HG03196 (cell line): ENCODE measurements at regions not wholly inside any gene's neighbourhood (a gene's known extent, or its start where the extent isn't known, plus 50 kb on each side); places are given as distances from the start of the nearest gene placed in this dataset.
"Not testable (repeated sequence)": the region's sequence is repeated elsewhere in the genome, so short reads cannot be mapped to it uniquely, and the experiment has no call there.

Experiments used
- ATAC-seq: cut with Tn5 transposase; IDR thresholded peaks from one replicate; pipeline ENCODE4 v1.9.1; 2021; ENCODE audit not compliant: unreplicated experiment

- ATAC-seq, result no peak
Measured at GRCh38 chr1:221555689-221556433, 186.0 kb downstream of the DUSP10 start.

DNA sequence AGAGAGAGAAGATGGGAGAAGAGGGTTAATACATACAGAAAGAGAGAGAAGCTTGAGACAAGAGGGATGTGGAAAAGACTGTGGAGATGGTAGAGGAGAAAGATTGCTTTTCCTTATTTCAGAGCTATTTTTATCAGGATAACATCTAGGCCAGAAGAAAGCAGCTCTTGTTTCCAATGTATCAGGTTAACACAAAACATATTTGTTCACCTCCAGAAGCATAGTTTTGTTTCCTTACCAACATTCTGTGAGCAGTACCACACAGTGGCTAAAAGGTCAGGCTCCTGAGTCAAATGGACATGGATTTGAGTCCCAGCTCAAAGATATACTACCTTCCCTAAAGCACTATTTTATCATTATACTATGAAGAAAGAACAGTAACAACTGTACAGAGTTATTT, 185.5 kb downstream of the DUSP10 start:
- ATAC-seq, result no peak

- ATAC-seq, result no peak
Measured at GRCh38 chr1:221557013-221557412, 184.9 kb downstream of the DUSP10 start.

- ATAC-seq, result no peak
Measured at GRCh38 chr1:221558396-221558795, 183.5 kb downstream of the DUSP10 start.

DNA sequence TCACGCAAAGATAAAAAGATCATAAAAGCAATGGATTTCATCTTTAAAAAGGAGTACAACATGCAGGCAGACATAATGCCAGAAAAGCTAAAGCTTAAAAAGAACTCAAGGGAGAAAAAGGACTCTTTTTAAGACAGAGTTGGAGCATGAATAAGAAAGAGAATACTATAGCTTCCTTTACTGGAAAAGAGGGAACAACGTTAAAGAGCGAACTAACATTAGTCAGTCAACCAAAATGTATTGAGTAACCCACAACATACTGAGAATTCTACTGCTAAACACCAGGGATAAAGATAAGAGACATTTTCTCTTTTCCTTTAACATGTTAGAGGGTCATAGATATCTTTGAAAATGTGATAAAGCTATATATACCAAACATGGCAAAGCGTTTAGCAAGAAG, 182.0 kb downstream of the DUSP10 start:
- ATAC-seq, result no peak

GRCh38 chr1:221562542-221563475, 179.1 kb downstream of the DUSP10 start:
- ATAC-seq, result no peak

GRCh38 chr1:221563476-221563921, 178.4 kb downstream of the DUSP10 start:
- no peak for ATAC-seq

- no peak for ATAC-seq
Measured at GRCh38 chr1:221564891-221565290, 177.0 kb downstream of the DUSP10 start.

GRCh38 chr1:221565711-221566110, 176.2 kb downstream of the DUSP10 start:
- no peak for ATAC-seq

- ATAC-seq, result no peak
Measured at GRCh38 chr1:221567859-221568507, 173.9 kb downstream of the DUSP10 start.

DNA sequence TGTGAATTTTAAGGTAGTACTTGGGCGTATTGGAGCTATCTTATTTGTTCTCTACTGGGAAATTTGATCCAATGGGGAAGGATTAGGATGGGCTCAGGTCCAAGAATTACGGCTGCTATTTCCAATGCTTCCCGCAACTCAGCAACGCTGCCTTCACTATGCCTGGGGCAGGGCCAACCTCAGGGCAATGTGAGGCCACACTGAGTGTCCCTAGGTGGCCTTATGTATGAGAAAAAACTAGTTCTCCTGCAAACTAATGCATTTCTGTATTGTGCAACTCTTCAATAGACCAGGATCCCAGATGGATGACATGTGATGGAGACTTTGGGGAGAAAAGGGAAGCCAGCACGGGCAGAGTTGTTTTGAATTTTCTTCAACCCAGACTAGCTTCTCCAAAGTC, 168.1 kb downstream of the DUSP10 start:
- no peak for ATAC-seq

DNA sequence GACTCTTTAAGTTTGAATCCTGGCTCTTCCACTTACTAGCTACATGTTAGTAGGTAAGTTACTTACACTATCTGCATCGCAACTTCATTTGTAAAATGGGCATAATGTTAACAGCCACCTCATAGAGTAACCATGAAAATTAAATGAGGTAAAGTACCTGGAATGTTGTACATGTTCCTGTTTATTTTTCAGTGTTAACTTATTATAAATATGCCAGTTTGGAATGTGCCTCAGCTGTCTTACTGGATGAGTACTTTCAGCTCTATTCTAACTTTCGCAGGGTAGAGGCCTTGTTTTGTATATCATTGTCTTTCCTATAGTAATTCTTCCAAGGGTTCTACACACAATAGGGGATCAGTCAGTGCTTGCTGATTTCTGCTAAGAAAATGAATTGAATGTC, 167.4 kb downstream of the DUSP10 start:
- no peak for ATAC-seq

DNA sequence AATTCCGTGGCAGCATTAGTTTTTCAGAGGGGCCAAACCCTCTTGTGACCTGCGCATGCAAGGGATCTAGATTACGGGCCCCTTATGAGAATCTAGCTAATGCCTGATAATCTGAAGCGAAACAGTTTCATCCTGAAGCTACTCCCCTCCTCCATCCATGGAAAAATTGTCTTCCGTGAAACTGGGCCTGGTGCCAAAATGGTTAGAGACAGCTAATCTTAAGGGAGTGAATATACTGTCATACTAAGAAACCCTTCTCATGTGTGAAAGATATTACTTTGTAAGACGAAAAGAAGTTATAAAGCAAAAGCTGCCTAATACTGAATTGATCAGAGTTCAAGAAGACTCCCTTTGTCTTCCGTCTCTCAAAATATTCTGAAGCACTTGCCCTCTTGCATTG, 166.3 kb downstream of the DUSP10 start:
- ATAC-seq, result no peak

DNA sequence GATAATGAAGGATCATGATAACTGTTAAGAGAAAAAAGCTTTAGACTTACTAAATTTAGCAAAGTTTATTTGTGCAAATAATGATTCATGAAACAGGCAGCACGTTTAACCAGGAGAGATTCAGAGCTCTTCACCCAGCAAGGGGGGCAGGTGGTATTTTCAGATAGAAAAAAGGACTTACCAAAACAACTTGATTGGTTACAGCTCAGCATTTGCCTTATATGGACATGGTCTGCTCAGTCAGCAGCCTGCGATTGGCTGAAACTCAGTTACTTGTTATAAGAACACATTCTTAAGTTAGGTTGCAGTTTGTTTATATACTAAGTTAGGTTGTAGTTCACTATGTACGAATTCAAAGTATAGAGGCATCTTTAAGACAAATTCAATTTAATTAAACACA, 165.6 kb downstream of the DUSP10 start:
- ATAC-seq, result no peak

DNA sequence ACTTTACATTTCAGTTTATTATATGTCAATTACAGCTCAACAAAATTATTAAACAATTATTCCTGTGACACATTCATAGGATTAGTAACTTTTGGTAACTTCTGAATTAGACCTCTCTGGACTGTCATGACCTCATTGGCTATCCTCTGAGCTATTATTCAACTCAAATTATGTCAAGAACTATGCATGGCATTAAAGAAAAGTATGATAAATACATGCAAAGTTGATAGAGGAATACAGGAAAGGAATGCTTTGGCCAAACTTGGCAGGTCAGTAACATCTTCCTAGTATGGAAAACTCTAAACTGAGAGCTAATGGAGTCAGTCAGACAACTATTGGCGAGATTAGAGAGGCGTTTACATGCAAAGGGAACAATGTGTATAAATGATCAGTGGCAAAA, 158.4 kb downstream of the DUSP10 start:
- no peak for ATAC-seq

GRCh38 chr1:221587013-221587412, 154.9 kb downstream of the DUSP10 start:
- ATAC-seq, result not testable (repeated sequence)

DNA sequence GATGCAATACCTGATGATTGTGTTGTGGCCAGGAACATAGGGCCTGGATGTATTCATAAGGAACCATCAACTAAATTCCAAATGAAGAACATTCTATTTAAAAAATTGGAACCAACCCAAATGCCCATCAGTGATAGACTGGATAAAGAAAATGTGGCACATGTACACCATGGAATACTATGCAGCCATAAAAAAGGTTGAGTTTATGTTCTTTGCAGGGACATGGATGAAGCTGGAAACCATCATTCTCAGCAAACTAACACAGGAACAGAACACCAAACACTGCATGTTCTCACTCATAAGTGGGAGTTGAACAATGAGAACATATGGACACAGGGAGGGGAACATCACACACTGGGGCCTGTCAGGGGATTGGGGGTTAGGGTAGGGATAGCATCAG, 150.6 kb downstream of the DUSP10 start:
- ATAC-seq, result not testable (repeated sequence)

DNA sequence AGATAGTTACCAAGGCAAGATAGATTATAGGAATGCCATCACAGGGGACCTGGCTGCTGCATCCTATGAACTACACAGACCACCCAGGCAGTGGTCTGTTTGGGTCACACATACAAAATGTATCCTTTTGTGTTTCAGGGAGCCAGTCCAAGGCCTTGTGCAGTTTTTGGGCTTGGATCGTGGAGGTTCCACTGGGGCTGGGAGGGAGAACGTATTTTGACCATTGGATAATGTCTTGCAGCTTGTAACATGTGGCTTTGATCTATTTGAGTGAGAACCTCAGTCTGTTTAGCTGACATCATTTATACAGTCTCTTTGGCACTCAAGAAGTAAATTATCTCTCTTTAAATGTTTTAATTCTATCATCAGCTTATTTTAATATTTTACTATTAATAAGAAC, 147.3 kb downstream of the DUSP10 start:
- ATAC-seq, result no peak

DNA sequence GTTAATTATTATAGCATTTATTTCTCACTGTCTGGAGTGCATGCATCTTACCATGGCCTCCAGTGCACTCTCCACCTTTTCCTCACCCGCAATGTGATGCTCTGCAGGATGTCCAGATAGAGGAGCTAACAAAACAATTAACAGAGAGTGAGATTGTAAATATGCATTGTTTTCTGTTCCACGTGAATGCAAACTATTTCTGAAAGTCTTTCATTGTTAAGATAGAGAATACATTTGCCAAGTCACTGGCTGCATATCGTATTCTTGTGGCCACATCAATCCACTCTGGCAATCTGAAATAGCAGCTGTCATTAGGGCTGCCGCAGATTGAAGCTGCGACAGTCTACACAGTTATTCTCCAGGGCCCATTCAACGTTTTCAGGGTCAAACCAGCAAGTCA, 143.8 kb downstream of the DUSP10 start:
- no peak for ATAC-seq

DNA sequence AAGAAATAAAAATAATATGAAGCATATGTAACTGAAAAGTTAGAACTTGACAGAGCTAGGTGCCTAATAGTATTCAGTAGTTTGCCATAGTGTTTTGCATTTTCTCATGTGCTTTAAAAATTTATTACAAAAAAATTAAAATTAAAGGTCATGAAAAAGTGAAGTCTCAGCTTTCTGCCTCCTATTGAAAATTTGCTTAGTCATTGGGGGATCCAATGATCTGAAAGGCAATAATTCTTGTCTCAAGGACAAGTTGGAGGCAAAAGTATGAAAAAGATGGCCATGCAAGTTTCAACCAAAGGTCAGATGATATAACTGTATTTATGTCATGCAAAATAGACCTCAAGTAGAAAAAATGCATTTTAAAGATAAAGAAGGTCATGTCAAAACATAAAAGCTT, 140.7 kb downstream of the DUSP10 start:
- ATAC-seq, result no peak

GRCh38 chr1:221602830-221603229, 139.1 kb downstream of the DUSP10 start:
- ATAC-seq, result no peak

DNA sequence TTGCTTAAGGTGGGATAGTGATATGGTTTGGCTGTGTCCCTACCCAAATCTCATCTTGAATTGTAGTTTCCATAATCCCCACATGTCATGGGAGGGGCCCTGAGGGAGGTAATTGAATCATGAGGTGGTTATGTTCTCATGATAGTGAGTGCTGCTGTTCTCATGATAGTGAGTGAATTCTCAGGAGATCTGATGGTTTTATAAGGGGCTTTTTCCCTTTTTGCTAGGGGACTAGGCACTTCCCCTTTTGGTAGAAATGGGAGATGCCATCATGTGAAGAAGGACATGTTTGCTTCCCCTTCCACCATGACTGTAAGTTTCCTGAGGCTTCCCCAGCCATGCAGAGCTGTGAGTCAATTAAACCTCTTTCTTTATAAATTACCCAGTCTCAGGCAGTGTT, 137.5 kb downstream of the DUSP10 start:
- not testable (repeated sequence) for ATAC-seq
